DMS79 (cell line): ENCODE measurements at regions not wholly inside any gene's neighbourhood (a gene's known extent, or its start where the extent isn't known, plus 50 kb on each side); places are given as distances from the start of the nearest gene placed in this dataset.

Experiments
- DNase-seq: peaks from one replicate; lab custom pipeline; 2025; lab: John Stamatoyannopoulos, UW

- DNase-seq = no peak
These were observed 241.0 kb downstream of the GLI2 start for GRCh38 chr2:120976501-120977307.

GRCh38 chr2:120977582-120978358 is 242.1 kb downstream of the GLI2 start:
- no peak for DNase-seq

GRCh38 chr2:120978359-120979050 is 242.8 kb downstream of the GLI2 start:
- DNase-seq = no peak

DNA sequence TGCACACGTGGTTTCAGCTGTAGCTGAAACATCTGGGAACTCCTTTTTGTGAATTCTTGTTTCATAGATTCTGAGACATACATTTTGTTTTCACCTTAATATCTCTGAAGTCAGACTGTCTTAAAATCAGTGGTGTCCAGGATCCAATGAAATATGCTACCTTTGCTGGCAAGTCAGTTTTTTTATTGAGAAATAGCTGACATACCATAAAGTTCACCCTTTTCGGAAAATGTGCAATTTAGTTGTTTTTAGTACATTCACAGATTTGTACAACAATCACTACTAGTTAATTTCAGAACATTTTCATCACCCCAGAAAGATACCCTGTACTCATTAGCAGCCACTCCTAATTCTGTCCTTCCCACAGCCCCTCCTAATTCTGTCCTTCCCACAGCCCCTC is 243.7 kb downstream of the GLI2 start:
- no peak for DNase-seq

DNA sequence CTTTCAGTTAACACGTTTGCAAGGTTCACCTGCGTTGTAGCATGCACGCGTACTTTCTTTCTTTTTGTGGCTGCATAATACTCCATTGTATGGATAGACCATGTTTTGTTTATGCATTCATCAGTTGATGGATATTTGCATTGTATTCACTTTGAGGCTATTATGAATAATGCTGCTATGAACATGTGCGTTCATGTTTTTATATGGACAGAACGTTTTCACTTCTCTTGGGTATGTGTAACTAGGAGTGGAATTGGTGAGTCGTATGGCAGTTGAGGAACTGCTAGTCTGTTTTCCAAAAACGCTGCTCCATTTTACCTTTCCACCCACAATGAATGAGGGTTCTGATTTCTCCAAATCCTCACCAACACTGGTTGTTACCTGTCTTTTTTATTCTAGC is 244.3 kb downstream of the GLI2 start:
- DNase-seq = no peak

DNA sequence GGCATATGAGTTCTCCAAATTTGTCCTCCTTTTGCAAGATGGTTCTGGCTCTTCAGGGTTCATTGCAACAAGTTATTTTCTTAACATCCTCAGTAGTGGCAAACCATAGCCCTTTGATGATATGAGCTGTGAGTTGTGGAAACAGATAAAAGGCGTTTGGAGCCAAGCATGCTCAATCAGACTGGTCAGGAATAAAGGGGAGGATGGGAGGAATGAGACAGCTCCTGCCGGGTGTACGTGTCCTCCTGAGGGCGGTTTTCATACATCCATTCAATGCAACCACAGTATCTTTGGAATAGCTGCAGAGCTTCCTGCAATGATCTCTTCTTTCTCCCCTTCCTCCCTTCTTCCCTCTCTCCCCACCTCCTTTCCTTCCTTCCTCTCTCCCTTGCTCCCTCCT is 245.8 kb downstream of the GLI2 start:
- no peak for DNase-seq

DNA sequence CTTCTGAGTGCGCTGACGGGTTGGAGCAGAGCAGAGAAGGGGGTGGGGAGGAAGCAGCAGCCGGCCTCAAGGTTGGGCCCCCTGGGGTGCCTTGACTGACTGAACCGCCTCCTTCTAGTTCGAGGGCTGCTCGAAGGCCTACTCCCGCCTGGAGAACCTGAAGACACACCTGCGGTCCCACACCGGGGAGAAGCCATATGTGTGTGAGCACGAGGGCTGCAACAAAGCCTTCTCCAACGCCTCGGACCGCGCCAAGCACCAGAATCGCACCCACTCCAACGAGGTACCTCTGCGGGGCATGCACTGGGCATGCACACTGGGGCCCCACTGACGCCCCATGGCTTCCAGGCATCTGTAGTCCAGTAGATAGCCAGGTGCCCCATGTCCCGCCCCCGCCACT is 246.9 kb downstream of the GLI2 start:
- no peak for DNase-seq

DNA sequence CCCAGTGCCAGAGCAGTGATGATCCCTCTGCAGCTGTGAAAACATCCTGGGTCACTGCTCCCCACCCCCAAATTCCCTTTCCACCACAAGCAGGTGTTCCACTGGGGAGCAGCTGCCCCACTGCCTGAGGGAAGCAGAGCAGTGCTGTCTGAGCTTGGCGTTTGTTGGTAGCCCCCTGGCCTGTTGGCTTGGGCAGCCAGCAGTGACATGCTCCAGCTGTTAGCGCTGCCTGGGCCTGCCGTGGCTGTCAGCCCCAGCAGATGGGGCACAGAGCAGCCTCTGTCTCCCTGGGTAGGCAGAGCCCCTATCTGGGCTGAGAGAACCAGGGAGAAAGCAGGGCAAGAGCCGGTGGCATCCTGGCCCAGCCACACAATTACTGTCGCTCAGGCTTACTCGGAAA is 247.7 kb downstream of the GLI2 start:
- DNase-seq = no peak

GRCh38 chr2:120984046-120984445 is 248.4 kb downstream of the GLI2 start:
- DNase-seq = no peak

DNA sequence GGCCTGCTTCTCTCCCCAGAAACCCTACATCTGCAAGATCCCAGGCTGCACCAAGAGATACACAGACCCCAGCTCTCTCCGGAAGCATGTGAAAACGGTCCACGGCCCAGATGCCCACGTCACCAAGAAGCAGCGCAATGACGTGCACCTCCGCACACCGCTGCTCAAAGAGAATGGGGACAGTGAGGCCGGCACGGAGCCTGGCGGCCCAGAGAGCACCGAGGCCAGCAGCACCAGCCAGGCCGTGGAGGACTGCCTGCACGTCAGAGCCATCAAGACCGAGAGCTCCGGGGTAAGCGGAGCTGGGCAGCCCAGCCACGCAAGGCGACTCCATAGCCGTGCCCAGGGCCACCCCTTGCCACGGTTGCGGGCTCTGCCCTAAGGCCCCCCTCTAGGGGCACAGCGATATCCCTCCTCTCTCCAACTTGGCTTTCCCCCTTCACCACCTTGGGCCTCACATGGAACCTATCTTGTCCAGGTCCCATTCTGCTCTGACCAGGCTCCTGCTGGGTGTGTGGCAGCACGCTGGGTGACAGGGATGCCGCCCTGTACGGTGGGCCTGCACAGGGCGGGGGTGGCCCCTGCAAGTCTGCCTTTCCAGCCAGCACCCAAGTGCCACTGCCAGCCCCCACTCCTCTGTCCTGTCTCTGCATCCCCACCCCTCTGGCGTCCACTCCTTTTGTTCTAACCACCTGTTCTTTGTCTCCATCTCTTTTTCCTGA is 248.9 kb downstream of the GLI2 start:
- DNase-seq = no peak

- DNase-seq = no peak
These were observed 249.7 kb downstream of the GLI2 start for GRCh38 chr2:120985174-120985996.

DNA sequence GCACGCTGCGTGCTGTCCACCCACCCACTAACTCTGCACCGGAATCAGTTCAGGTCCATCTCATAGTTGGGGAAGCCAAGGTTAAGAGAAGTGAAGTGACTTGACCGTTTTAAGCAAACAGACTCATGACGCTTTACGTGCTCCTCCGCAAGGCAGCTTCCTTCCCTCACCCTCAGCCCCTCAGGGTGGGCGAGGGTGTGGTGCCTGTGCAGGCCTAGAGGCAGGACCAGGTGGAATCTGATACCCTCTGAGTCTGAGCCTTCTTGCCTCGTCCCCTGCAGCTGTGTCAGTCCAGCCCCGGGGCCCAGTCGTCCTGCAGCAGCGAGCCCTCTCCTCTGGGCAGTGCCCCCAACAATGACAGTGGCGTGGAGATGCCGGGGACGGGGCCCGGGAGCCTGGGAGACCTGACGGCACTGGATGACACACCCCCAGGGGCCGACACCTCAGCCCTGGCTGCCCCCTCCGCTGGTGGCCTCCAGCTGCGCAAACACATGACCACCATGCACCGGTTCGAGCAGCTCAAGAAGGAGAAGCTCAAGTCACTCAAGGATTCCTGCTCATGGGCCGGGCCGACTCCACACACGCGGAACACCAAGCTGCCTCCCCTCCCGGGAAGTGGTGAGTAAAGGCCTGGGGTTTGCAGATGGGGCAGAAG is 250.5 kb downstream of the GLI2 start:
- no peak for DNase-seq

DNA sequence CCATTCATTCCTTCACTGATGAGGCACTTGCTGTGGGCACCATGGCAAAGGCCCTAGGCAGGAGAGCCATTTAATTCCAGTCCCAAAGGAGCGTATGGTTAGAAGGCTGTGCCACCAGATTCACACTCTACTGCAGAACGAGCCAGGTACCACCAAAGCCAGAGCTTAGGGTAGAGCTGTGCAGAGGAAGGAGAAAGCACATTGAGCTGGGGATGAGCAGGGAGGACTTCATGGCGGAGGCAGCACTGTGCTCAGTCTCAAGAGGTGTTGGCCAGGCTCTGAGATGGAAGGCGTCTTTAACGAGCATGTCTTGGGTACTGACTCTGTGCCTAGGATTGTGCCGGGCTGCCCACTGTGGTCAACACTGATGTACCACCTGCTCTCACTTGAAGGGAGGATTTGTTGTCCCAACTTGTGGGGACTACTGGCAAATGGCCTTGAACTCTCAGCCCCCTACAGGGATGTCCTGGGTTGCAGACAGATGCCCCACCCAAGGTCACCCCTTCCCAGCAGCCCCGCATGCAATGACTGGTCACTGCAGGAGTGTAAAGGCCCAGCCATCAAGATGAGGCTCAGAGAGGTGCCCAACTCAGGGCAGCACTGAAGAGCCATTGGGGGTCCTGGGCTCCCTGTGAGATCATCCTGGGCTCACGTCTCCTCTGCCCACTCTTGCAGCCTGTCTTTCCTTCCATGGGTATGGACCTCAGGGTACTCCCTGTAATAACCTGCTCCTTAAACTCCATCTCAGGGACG is 251.4 kb downstream of the GLI2 start:
- DNase-seq = no peak

DNA sequence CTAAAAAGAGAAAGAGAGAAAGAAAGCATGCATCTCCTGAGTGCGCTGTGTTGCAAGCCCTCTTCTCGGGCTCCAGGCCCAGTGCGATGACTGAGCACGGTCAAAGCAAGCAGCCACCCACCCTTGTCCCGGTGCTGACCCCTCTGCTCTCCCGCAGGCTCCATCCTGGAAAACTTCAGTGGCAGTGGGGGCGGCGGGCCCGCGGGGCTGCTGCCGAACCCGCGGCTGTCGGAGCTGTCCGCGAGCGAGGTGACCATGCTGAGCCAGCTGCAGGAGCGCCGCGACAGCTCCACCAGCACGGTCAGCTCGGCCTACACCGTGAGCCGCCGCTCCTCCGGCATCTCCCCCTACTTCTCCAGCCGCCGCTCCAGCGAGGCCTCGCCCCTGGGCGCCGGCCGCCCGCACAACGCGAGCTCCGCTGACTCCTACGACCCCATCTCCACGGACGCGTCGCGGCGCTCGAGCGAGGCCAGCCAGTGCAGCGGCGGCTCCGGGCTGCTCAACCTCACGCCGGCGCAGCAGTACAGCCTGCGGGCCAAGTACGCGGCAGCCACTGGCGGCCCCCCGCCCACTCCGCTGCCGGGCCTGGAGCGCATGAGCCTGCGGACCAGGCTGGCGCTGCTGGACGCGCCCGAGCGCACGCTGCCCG is 252.5 kb downstream of the GLI2 start:
- DNase-seq = no peak

- DNase-seq = no peak
These were observed 253.2 kb downstream of the GLI2 start for GRCh38 chr2:120988700-120989511.

DNA sequence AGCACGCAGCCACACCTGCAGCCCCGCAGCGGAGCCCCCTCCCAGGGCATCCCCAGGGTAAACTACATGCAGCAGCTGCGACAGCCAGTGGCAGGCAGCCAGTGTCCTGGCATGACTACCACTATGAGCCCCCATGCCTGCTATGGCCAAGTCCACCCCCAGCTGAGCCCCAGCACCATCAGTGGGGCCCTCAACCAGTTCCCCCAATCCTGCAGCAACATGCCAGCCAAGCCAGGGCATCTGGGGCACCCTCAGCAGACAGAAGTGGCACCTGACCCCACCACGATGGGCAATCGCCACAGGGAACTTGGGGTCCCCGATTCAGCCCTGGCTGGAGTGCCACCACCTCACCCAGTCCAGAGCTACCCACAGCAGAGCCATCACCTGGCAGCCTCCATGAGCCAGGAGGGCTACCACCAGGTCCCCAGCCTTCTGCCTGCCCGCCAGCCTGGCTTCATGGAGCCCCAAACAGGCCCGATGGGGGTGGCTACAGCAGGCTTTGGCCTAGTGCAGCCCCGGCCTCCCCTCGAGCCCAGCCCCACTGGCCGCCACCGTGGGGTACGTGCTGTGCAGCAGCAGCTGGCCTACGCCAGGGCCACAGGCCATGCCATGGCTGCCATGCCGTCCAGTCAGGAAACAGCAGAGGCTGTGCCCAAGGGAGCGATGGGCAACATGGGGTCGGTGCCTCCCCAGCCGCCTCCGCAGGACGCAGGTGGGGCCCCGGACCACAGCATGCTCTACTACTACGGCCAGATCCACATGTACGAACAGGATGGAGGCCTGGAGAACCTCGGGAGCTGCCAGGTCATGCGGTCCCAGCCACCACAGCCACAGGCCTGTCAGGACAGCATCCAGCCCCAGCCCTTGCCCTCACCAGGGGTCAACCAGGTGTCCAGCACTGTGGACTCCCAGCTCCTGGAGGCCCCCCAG is 254.1 kb downstream of the GLI2 start:
- DNase-seq = no peak

DNA sequence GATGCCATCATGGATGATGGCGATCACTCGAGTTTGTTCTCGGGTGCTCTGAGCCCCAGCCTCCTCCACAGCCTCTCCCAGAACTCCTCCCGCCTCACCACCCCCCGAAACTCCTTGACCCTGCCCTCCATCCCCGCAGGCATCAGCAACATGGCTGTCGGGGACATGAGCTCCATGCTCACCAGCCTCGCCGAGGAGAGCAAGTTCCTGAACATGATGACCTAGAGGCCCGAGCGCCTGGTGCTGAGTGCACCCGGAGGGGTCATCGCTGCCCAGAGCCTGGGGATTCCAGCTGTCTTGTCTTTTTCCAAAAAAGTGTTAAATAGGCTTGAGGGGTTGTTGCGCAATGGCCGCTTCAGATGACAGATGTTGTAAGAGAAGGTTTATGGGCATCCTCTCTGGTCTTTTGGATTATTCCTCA is 254.8 kb downstream of the GLI2 start:
- no peak for DNase-seq

DNA sequence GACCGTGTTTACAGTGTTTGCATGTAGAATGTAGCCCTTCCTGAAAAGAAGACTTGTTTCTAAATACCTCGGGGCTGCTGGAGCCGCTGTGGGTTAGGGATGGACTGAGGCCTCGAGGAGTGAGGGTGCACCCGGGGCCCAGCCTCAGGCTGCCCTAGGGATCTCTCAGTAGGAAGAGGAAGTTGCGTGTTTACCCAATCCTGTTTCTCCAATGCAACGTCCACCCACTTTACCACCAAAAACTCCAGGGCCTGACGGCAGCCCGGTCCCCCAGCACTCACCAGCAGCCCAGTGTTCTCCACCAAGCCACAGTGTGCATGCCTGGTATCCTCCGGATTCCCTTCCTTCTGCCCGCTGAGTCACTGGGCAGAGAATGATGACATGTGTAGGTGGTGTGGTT is 255.8 kb downstream of the GLI2 start:
- no peak for DNase-seq
